ENCODE measurements at regions not wholly inside any gene's neighbourhood (a gene's known extent, or its start where the extent isn't known, plus 50 kb on each side); places are given as distances from the start of the nearest gene placed in this dataset.

DNA sequence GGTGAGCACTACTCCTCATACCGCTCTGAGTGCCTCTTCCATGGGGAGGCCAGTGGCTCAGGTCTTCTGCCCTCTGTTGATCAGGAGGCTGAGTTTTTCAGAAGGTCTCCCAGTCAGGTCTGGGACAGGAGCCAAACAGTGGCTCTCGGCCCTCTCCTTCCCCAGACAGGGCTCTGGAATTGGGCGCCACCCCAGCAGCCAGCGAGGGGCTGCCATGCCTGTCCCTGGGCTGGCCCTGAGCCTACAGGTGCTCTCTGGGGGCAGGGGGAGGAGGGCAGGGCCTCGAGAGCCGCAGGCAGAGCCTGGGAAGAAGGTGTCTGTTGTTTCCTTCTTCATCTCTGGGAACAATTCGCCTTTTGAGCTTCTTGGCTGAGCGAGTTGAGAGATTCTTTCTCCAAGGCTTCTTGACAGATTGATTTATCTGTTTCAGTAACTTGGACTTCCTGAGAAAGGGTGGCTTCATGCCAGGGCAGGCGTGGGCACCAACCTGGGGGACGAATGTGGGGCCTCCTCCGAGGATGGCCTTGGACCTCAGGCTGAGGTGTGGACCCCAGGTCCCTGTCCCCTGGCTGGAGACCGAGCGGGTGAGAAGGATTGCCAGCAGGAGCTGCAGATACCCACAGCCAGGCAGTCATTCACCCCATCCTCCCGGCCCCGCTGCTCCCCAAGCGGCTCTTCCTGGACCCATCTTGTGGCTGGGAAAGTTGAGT lies 64.7 kb upstream of the GLI2 start:
- Mint-ChIP-seq H3K4me3 (ENCODE audit: unreplicated experiment) (no peak overlapping the region), H3K9me3 (ENCODE audit: unreplicated experiment) (peaks cover 10% of the 10 kb centered on the region), H3K36me3 (ENCODE audit: low read depth, unreplicated experiment) (no peaks in the 10 kb centered on the region), H3K27ac (ENCODE audit: unreplicated experiment) (no peak overlapping the region), H3K27me3 (ENCODE audit: unreplicated experiment) (peaks cover 3% of the 10 kb centered on the region), H3K4me1 (ENCODE audit: unreplicated experiment) (no peaks in the 10 kb centered on the region)
- TF ChIP-seq, protein P1, sequence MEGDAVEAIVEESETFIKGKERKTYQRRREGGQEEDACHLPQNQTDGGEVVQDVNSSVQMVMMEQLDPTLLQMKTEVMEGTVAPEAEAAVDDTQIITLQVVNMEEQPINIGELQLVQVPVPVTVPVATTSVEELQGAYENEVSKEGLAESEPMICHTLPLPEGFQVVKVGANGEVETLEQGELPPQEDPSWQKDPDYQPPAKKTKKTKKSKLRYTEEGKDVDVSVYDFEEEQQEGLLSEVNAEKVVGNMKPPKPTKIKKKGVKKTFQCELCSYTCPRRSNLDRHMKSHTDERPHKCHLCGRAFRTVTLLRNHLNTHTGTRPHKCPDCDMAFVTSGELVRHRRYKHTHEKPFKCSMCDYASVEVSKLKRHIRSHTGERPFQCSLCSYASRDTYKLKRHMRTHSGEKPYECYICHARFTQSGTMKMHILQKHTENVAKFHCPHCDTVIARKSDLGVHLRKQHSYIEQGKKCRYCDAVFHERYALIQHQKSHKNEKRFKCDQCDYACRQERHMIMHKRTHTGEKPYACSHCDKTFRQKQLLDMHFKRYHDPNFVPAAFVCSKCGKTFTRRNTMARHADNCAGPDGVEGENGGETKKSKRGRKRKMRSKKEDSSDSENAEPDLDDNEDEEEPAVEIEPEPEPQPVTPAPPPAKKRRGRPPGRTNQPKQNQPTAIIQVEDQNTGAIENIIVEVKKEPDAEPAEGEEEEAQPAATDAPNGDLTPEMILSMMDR (IDR thresholded peaks at IDR 0.05; ENCODE audit: unreplicated experiment): no peak
- DNase-seq (ENCODE audit: low spot score): no peak

DNA sequence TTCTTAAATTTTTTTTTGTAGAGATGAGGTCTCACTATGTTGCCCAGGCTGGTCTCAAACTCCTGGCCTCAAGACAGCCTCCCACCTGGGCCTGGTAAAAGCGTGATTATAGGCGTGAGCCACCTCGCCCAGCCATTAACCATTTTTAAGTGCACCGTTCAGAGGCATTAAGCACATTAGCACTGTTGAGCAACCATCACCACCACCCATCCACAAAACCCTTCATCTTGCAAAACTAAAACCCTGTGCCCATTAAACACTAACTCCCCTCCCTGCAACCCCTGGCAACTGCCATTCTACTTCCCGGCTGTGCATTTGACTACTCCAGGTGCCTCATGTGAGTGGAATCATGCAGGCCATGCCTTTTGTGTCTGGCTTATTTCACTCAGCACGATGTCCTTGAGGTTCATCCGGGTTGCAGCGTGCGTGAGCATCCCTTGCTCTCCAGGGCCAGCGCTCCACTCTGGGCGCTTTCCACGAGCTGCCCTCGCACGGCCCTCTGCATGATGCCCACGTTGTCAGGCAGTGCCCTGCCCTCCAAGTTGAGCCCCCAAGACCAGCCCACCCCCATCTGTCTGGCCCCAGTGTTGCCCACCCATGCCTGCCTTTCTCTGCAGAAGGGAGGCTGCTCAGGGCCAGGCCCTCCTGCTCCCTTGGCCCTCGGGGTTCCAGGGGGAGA lies 63.0 kb upstream of the GLI2 start:
- TF ChIP-seq, protein P1 (IDR thresholded peaks at IDR 0.05; ENCODE audit: unreplicated experiment): no peak
- no peak overlapping the region for H3K4me3 Mint-ChIP-seq (ENCODE audit: unreplicated experiment)
- H3K27me3 Mint-ChIP-seq (ENCODE audit: unreplicated experiment): peaks cover 4% of the 10 kb centered on the region
- peaks cover 9% of the 10 kb centered on the region for H3K9me3 Mint-ChIP-seq (ENCODE audit: unreplicated experiment)
- no peak overlapping the region for H3K27ac Mint-ChIP-seq (ENCODE audit: unreplicated experiment)
- no peak for DNase-seq (ENCODE audit: low spot score)
- no peaks in the 10 kb centered on the region for H3K4me1 Mint-ChIP-seq (ENCODE audit: unreplicated experiment)
- H3K36me3 Mint-ChIP-seq (ENCODE audit: low read depth, unreplicated experiment): no peaks in the 10 kb centered on the region

DNA sequence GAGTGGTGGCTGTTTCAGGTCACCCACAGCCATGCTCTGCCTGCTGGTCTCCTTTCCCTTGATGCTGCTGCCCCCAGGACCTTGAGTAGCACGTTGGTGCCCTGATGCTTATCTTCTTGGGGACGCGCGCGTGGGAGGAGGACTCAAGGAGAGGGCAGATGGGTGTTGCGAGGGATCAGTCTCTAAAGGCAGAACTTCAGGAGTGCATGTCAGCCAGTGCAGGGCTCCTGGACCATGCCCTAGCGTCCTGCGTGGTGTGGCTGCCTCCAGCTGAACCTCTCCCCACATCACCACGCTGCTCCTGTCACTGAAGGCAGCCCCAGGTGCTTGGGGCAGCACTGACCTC lies 62.5 kb upstream of the GLI2 start:
- DNase-seq (ENCODE audit: low spot score): no peak
- peaks cover 9% of the 10 kb centered on the region for H3K27me3 Mint-ChIP-seq (ENCODE audit: unreplicated experiment)
- TF ChIP-seq, protein P1 (IDR thresholded peaks at IDR 0.05; ENCODE audit: unreplicated experiment): no peak
- H3K36me3 Mint-ChIP-seq (ENCODE audit: low read depth, unreplicated experiment): no peaks in the 10 kb centered on the region
- peaks cover 5% of the 10 kb centered on the region for H3K9me3 Mint-ChIP-seq (ENCODE audit: unreplicated experiment)
- no peak overlapping the region for H3K4me3 Mint-ChIP-seq (ENCODE audit: unreplicated experiment)
- H3K27ac Mint-ChIP-seq (ENCODE audit: unreplicated experiment): no peak overlapping the region
- H3K4me1 Mint-ChIP-seq (ENCODE audit: unreplicated experiment): peaks cover 3% of the 10 kb centered on the region

DNA sequence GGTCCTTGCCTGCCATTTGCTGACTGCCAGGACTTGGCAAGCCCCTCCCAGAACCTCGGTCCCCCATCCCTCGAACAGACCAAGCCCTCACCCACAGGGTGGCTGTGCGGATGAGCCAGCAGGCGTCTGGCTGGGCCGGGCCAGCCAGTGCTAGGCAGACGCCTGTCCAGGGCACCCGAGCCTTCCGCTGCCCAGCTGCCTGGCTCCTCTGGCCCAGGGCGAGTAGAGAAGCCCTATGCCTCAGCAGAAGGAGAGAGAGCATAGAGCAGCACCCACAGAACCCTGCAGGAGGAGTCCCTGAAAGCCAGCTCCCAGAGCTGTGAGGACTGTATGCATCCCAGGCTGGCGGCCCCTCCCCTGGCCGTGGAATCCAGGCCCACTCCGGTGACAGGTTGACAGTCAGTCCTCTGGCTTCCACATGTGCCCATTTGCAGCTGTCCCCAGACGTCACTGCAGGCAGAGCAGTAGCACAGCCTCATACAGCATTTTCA lies 62.1 kb upstream of the GLI2 start:
- TF ChIP-seq, protein P1 (IDR thresholded peaks at IDR 0.05; ENCODE audit: unreplicated experiment): no peak

More for the DNA sequence above, 62.1 kb upstream of the GLI2 start:
- peaks cover 6% of the 10 kb centered on the region for H3K4me1 Mint-ChIP-seq (ENCODE audit: unreplicated experiment)
- no peak for DNase-seq (ENCODE audit: low spot score)
- H3K9me3 Mint-ChIP-seq (ENCODE audit: unreplicated experiment): peaks cover 2% of the 10 kb centered on the region
- H3K36me3 Mint-ChIP-seq (ENCODE audit: low read depth, unreplicated experiment): no peaks in the 10 kb centered on the region
- H3K27ac Mint-ChIP-seq (ENCODE audit: unreplicated experiment): no peak overlapping the region
- no peak overlapping the region for H3K4me3 Mint-ChIP-seq (ENCODE audit: unreplicated experiment)
- H3K27me3 Mint-ChIP-seq (ENCODE audit: unreplicated experiment): peaks cover 8% of the 10 kb centered on the region

Data from endothelial cell (in vitro differentiated cells).